A673 (cell line): ENCODE measurements at regions not wholly inside any gene's neighbourhood (a gene's known extent, or its start where the extent isn't known, plus 50 kb on each side); places are given as distances from the start of the nearest gene placed in this dataset.

Experiments
- BruUV-seq: library from RNA; stranded (reverse); fragments of 400-500 nt; replicated peaks from 2 replicates; lab custom pipeline; 2021; lab: Mats Ljungman, UMichigan
- CTCF ChIA-PET: fragments of 300-600 bp; sonication (Branson Sonifier 250); formaldehyde crosslinking; loops from one replicate; lab custom pipeline; 2022; ENCODE audit warnings: antibody characterized with exemption; lab: Charles Lee
- POLR2A ChIA-PET: fragments of 300-600 bp; sonication (Branson Sonifier 250); formaldehyde crosslinking; loops from one replicate; lab custom pipeline; 2022; ENCODE audit warnings: antibody characterized with exemption; ENCODE audit not compliant: low non-redundant PET; lab: Charles Lee
- DNase-seq: peaks from one replicate; pipeline ENCODE4 v3.0.0-alpha.2; 2015; ENCODE audit warnings: low spot score
- H3K27ac ChIP-seq: fragments of 200-600 bp; sonication (generic); 2 replicates; pipeline ENCODE4 v1.5.1; 2016; ENCODE audit warnings: mixed run types, low read depth, mild to moderate bottlenecking, mixed read lengths, antibody characterized with exemption, low read length; ENCODE audit not compliant: poor library complexity, severe bottlenecking
- H3K27me3 ChIP-seq: fragments of 200-600 bp; sonication (generic); replicated peaks from 2 replicates; pipeline ENCODE4 v1.6.1; 2017; ENCODE audit warnings: mixed run types, low read depth, mild to moderate bottlenecking, mixed read lengths, antibody characterized with exemption, low read length; ENCODE audit not compliant: insufficient read depth, poor library complexity
- H3K36me3 ChIP-seq: fragments of 200-600 bp; sonication (generic); 2 replicates; pipeline ENCODE4 v1.6.1; 2016; ENCODE audit warnings: mixed run types, mild to moderate bottlenecking, mixed read lengths, antibody characterized with exemption, low read length; ENCODE audit not compliant: insufficient read depth, poor library complexity, severe bottlenecking
- H3K4me1 ChIP-seq: fragments of 200-600 bp; sonication (generic); 2 replicates; pipeline ENCODE4 v1.6.1; 2017; ENCODE audit warnings: mixed run types, mild to moderate bottlenecking, mixed read lengths, antibody characterized with exemption, low read length; ENCODE audit not compliant: insufficient read depth, poor library complexity, severe bottlenecking
- H3K4me3 ChIP-seq: fragments of 200-600 bp; sonication (generic); 2 replicates; pipeline ENCODE4 v1.5.1; 2016; ENCODE audit warnings: low read depth, mixed run types, mild to moderate bottlenecking, mixed read lengths, low read length; ENCODE audit not compliant: poor library complexity, severe bottlenecking
- H3K9me3 ChIP-seq: fragments of 200-600 bp; sonication (generic); 2 replicates; pipeline ENCODE4 v1.6.1; 2016; ENCODE audit warnings: mixed run types, low read depth, mild to moderate bottlenecking, mixed read lengths, antibody characterized with exemption, low read length; ENCODE audit not compliant: poor library complexity, severe bottlenecking
- EZH2 ChIP-seq: fragments of 200-600 bp; sonication (generic); IDR thresholded peaks from 2 replicates; pipeline ENCODE4 v1.6.1; 2017; ENCODE audit warnings: borderline replicate concordance, low read depth, mild to moderate bottlenecking, mixed read lengths, antibody characterized with exemption, low read length; ENCODE audit not compliant: poor library complexity, severe bottlenecking
- intact Hi-C: fragments of 100-400 bp; cut with micrococcal nuclease; formaldehyde crosslinking; loops from one replicate; pipeline ENCODE4 v1.10.0; 2022; ENCODE audit not compliant: unreplicated experiment
- TF ChIP-seq, protein P1 (sequence below): fragments of 300-800, 200-600 bp; sonication (generic); conservative IDR thresholded peaks from 2 replicates; pipeline ENCODE4 v1.5.1; 2017; ENCODE audit warnings: low read depth, mild to moderate bottlenecking, antibody characterized with exemption, low read length, moderate library complexity, mixed read lengths

- ChIA-PET CTCF (no interaction called here), POLR2A (no interaction called here)
- intact Hi-C loops, result no loop called here
- Histone ChIP-seq H3K4me1 (no peaks in the 10 kb centered on the region), H3K27me3 (no peaks in the 10 kb centered on the region), H3K27ac (no peak overlapping the region), H3K9me3 (no peaks in the 10 kb centered on the region), H3K4me3 (no peak overlapping the region), H3K36me3 (no peaks in the 10 kb centered on the region)
- no TSS peak for BruUV-seq
- no peak for DNase-seq
- TF ChIP-seq, protein P1, sequence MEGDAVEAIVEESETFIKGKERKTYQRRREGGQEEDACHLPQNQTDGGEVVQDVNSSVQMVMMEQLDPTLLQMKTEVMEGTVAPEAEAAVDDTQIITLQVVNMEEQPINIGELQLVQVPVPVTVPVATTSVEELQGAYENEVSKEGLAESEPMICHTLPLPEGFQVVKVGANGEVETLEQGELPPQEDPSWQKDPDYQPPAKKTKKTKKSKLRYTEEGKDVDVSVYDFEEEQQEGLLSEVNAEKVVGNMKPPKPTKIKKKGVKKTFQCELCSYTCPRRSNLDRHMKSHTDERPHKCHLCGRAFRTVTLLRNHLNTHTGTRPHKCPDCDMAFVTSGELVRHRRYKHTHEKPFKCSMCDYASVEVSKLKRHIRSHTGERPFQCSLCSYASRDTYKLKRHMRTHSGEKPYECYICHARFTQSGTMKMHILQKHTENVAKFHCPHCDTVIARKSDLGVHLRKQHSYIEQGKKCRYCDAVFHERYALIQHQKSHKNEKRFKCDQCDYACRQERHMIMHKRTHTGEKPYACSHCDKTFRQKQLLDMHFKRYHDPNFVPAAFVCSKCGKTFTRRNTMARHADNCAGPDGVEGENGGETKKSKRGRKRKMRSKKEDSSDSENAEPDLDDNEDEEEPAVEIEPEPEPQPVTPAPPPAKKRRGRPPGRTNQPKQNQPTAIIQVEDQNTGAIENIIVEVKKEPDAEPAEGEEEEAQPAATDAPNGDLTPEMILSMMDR, result no peak
- no peak for TF ChIP-seq EZH2
Observed at GRCh38 chr2:220469201-220469600, 841.8 kb downstream of the SLC4A3 start.

DNA sequence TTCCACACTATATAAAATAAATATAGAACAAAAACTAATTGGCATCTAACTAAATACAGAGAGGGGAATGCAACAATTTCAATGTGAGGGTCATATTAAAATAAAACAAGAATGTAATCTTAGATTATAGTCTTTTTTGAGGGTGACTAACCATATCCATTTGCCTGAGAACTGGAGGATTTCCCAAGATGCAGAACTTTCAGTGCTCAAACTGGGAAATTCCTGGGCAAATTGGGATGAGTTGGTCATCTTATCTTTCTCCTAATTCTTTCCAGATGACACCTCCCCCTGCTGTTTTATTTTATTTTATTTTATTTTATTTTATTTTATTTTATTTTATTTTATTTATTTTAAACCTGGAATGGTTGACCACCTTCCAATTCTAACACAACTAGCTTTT lies 846.2 kb downstream of the SLC4A3 start:
- Histone ChIP-seq H3K27ac (no peak overlapping the region), H3K4me3 (no peak overlapping the region), H3K27me3 (no peaks in the 10 kb centered on the region), H3K36me3 (no peaks in the 10 kb centered on the region), H3K9me3 (no peaks in the 10 kb centered on the region), H3K4me1 (no peaks in the 10 kb centered on the region)
- POLR2A ChIA-PET, result no interaction called here
- TF ChIP-seq, protein P1, result no peak
- TF ChIP-seq EZH2, result no peak
- intact Hi-C loops, result no loop called here
- no peak for DNase-seq
- CTCF ChIA-PET, result no interaction called here
- BruUV-seq, result no TSS peak

GRCh38 chr2:220476877-220477276 lies 849.4 kb downstream of the SLC4A3 start:
- TF ChIP-seq EZH2, result no peak
- TF ChIP-seq, protein P1, result no peak
- no peaks in the 10 kb centered on the region for H3K4me1 ChIP-seq
- no peaks in the 10 kb centered on the region for H3K27me3 ChIP-seq
- intact Hi-C loops, result no loop called here
- no peaks in the 10 kb centered on the region for H3K9me3 ChIP-seq
- BruUV-seq, result no TSS peak
- no peak overlapping the region for H3K4me3 ChIP-seq
- ChIA-PET POLR2A (interaction anchor here (0.7 kb wide), 1 partner anchor 83 kb away, joined by 3 read pairs; no protein-coding TSS in a partner anchor), CTCF (no interaction called here)
- DNase-seq, result no peak
- H3K27ac ChIP-seq, result no peak overlapping the region
- no peaks in the 10 kb centered on the region for H3K36me3 ChIP-seq
